ENCODE measurements at regions not wholly inside any gene's neighbourhood (a gene's known extent, or its start where the extent isn't known, plus 50 kb on each side); places are given as distances from the start of the nearest gene placed in this dataset.
"Not testable (repeated sequence)": the region's sequence is repeated elsewhere in the genome, so short reads cannot be mapped to it uniquely, and the experiment has no call there.

DNA sequence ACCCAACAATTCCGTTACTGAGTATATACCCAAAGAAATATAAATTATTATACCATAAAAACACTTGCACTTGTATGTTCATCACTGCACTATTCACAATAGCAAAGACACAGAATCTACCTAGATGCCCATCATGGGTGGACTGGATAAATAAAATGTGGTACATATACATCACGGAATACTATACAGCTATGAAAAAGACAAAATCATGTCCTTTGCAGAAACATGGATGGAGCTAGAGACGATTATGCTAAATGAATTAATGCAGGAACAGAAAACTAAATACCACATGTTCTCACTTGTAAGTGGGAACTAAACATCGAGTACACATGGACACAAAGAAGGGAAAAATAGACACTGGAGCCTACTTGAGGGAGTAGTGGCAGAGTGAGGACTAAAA, 185.3 kb downstream of the PYDC2 start:
- no peak for ATAC-seq (ENCODE audit: low read depth)
- TF ChIP-seq, protein P1, sequence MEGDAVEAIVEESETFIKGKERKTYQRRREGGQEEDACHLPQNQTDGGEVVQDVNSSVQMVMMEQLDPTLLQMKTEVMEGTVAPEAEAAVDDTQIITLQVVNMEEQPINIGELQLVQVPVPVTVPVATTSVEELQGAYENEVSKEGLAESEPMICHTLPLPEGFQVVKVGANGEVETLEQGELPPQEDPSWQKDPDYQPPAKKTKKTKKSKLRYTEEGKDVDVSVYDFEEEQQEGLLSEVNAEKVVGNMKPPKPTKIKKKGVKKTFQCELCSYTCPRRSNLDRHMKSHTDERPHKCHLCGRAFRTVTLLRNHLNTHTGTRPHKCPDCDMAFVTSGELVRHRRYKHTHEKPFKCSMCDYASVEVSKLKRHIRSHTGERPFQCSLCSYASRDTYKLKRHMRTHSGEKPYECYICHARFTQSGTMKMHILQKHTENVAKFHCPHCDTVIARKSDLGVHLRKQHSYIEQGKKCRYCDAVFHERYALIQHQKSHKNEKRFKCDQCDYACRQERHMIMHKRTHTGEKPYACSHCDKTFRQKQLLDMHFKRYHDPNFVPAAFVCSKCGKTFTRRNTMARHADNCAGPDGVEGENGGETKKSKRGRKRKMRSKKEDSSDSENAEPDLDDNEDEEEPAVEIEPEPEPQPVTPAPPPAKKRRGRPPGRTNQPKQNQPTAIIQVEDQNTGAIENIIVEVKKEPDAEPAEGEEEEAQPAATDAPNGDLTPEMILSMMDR (IDR thresholded peaks at IDR 0.05; ENCODE audit: poor library complexity, severe bottlenecking): no peak
- no peaks in the 10 kb centered on the region for H3K9me3 ChIP-seq (ENCODE audit: severe bottlenecking)
- no peaks in the 10 kb centered on the region for H3K4me1 ChIP-seq (ENCODE audit: insufficient read depth, poor library complexity, severe bottlenecking)
- no peaks in the 10 kb centered on the region for H3K36me3 ChIP-seq (ENCODE audit: low read depth)
- no peak overlapping the region for H3K27ac ChIP-seq (ENCODE audit: poor library complexity, severe bottlenecking)
- no peaks in the 10 kb centered on the region for H3K27me3 ChIP-seq (ENCODE audit: insufficient read depth, poor library complexity, severe bottlenecking)
- no peak for DNase-seq (ENCODE audit: low spot score)
- no peak overlapping the region for H3K4me3 ChIP-seq (ENCODE audit: severe bottlenecking)

DNA sequence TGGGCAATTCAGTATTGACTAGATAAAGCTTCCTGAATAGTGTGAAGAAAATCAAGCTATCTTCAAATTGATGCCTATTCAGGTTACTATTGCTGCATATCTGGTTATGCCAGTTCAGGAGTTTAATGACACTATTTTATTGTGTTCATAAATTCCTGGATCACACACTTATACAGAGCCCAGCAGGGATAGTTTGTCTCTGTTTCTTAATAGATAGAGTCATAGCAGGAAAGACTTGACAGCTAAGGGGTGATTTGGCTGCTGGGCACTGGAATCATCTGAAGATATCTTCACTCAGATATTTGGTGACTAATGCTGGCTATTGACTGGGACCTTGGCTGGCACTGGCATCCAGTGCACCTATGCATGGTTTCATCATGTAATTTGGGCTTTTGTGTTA, 187.8 kb downstream of the PYDC2 start:
- no peaks in the 10 kb centered on the region for H3K36me3 ChIP-seq (ENCODE audit: low read depth)
- H3K4me3 ChIP-seq (ENCODE audit: severe bottlenecking): no peak overlapping the region
- TF ChIP-seq, protein P1 (IDR thresholded peaks at IDR 0.05; ENCODE audit: poor library complexity, severe bottlenecking): no peak
- peak; percentile 31; the same call in 1 of the 3 replicates for ATAC-seq (ENCODE audit: low read depth)
- DNase-seq (ENCODE audit: low spot score): no peak
- H3K27me3 ChIP-seq (ENCODE audit: insufficient read depth, poor library complexity, severe bottlenecking): no peaks in the 10 kb centered on the region
- no peaks in the 10 kb centered on the region for H3K9me3 ChIP-seq (ENCODE audit: severe bottlenecking)
- no peak overlapping the region for H3K27ac ChIP-seq (ENCODE audit: poor library complexity, severe bottlenecking)
- no peaks in the 10 kb centered on the region for H3K4me1 ChIP-seq (ENCODE audit: insufficient read depth, poor library complexity, severe bottlenecking)

DNA sequence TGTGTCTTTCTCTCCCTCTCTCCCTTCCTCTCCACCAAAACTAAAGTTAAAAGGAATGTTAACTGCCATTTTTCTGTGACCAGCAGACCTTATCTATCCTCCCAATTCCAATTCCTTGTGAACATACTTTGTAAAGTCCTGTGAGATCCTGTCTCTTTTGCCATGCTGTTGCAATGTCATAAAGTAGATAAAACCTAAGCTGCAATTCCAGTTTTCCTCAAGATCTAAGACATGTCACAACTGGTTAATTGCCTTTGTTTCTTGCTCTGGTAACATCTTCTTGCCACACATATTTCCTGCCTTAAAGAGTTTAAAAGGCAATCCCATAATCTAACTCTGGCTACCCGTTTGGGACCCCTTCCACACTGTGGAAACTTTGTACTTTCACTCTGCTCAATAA, 188.7 kb downstream of the PYDC2 start:
- ATAC-seq (ENCODE audit: low read depth) (no peak), DNase-seq (ENCODE audit: low spot score) (no peak)
- no peaks in the 10 kb centered on the region for H3K9me3 ChIP-seq (ENCODE audit: severe bottlenecking)
- TF ChIP-seq, protein P1 (IDR thresholded peaks at IDR 0.05; ENCODE audit: poor library complexity, severe bottlenecking): no peak
- no peaks in the 10 kb centered on the region for H3K36me3 ChIP-seq (ENCODE audit: low read depth)
- H3K27ac ChIP-seq (ENCODE audit: poor library complexity, severe bottlenecking): no peak overlapping the region
- no peaks in the 10 kb centered on the region for H3K4me1 ChIP-seq (ENCODE audit: insufficient read depth, poor library complexity, severe bottlenecking)
- H3K4me3 ChIP-seq (ENCODE audit: severe bottlenecking): no peak overlapping the region
- H3K27me3 ChIP-seq (ENCODE audit: insufficient read depth, poor library complexity, severe bottlenecking): no peaks in the 10 kb centered on the region

DNA sequence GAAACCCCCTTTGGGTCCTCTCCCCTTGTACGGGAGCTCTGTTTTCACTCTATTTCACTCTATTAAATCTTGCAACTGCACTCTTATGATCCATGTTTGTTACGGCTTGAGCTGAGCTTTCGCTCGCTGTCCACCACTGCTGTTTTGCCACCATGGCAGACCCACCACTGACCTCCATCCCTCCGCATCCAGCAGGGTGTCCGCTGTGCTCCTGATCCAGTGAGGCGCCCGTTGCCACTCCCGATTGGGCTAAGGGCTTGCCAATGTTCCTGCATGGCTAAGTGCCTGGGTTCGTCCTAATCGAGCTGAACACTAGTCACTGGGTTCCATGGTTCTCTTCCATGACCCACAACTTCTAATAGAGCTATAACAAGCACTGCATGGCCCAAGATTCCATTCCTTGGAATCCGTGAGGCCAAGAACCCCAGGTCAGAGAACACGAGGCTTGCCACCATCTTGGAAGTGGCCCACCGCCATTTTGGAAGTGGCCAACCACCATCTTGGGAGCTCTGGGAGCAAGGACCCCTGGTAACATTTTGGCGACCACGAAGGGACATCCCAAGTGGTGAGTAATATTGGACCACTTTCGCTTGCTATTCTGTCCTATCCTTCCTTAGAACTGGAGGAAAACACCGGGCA, 197.9 kb downstream of the PYDC2 start:
- ATAC-seq (ENCODE audit: low read depth); H3K27me3 ChIP-seq (ENCODE audit: insufficient read depth, poor library complexity, severe bottlenecking); H3K9me3 ChIP-seq (ENCODE audit: severe bottlenecking); H3K27ac ChIP-seq (ENCODE audit: poor library complexity, severe bottlenecking); H3K4me1 ChIP-seq (ENCODE audit: insufficient read depth, poor library complexity, severe bottlenecking); H3K4me3 ChIP-seq (ENCODE audit: severe bottlenecking); DNase-seq (ENCODE audit: low spot score); H3K36me3 ChIP-seq (ENCODE audit: low read depth): not testable (repeated sequence)

DNA sequence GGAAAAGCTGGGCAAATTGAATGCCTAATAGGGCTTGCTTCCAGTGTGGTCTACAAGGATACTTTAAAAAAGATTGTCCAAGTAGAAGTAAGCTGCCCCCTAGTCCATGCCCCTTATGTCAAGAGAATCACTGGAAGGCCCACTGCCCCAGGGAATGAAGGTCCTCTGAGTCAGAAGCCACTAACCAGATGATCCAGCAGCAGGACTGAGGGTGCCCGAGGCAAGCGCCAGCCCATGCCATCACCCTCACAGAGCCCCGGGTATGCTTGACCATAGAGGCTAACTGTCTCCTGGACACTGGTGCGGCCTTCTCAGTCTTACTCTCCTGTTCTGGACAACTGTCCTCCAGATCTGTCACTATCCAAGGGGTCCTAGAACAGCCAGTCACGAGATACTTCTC, 201.2 kb downstream of the PYDC2 start:
- H3K27ac ChIP-seq (ENCODE audit: poor library complexity, severe bottlenecking); ATAC-seq (ENCODE audit: low read depth); H3K4me1 ChIP-seq (ENCODE audit: insufficient read depth, poor library complexity, severe bottlenecking); H3K9me3 ChIP-seq (ENCODE audit: severe bottlenecking); H3K27me3 ChIP-seq (ENCODE audit: insufficient read depth, poor library complexity, severe bottlenecking); H3K36me3 ChIP-seq (ENCODE audit: low read depth); DNase-seq (ENCODE audit: low spot score); H3K4me3 ChIP-seq (ENCODE audit: severe bottlenecking): not testable (repeated sequence)

DNA sequence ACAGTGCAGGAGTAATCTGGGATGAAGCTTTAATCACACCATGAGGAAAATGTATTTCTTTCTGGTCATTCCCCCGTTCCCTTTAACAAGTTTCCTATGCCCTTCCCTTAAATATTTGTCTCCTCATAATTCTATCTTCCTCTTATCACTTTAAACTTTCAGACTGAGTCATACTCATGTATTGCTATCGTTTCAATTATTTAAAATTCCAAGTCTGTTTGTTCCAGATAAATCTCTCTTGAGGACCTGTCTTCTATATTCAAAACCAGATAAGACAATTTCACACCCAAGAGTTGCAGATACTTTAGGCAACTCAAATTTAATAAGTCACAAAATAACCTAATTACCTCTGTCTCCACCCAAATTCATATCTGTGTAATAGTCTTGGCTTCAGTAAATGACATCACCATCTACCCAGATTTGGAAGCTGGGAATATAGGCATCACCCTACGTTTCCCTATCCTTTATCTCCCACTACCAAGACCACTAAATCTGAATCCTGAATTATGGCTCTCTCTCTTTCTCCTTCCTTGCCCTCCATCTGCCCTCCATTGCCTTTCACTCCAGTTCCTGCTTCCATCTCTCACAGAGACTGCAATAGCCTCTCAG, 220.1 kb downstream of the PYDC2 start:
- ATAC-seq (ENCODE audit: low read depth) (no peak), DNase-seq (ENCODE audit: low spot score) (no peak)
- Histone ChIP-seq H3K36me3 (ENCODE audit: low read depth) (no peaks in the 10 kb centered on the region), H3K9me3 (ENCODE audit: severe bottlenecking) (no peaks in the 10 kb centered on the region), H3K27me3 (ENCODE audit: insufficient read depth, poor library complexity, severe bottlenecking) (no peaks in the 10 kb centered on the region), H3K4me3 (ENCODE audit: severe bottlenecking) (no peak overlapping the region), H3K4me1 (ENCODE audit: insufficient read depth, poor library complexity, severe bottlenecking) (no peaks in the 10 kb centered on the region), H3K27ac (ENCODE audit: poor library complexity, severe bottlenecking) (no peak overlapping the region)
- TF ChIP-seq, protein P1 (IDR thresholded peaks at IDR 0.05; ENCODE audit: poor library complexity, severe bottlenecking): no peak
